ENCODE measurements at regions not wholly inside any gene's neighbourhood (a gene's known extent, or its start where the extent isn't known, plus 50 kb on each side); places are given as distances from the start of the nearest gene placed in this dataset.

DNA sequence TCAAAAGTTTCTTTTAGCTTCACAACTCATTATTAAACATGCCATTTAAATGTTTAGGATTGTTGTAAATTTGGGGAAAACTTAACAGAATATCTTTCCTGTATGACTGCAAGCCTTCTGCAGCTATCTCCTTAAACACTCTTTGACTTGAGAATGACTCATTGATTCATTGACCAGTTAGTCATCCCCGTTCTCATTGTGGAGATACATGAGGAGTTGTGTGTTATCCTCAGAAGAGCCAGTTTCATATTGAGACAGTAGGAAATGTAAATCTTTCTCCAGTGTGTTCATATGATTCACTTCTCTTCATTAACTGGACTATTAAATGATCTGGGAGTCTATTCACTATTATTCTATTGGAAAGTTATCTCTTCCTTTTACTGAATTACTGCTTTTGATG lies 83.0 kb downstream of the CRYGS start:
- Mint-ChIP-seq H3K4me1 (no peaks in the 10 kb centered on the region), H3K4me3 (no peak overlapping the region), H3K27me3 (ENCODE audit: low read depth) (no peaks in the 10 kb centered on the region), H3K27ac (no peak overlapping the region), H3K9me3 (no peaks in the 10 kb centered on the region), H3K36me3 (no peaks in the 10 kb centered on the region)
- DNase-seq (ENCODE audit: low spot score), result no peak
- ChIA-PET POLR2A (no interaction called here), CTCF (no interaction called here)
- no peak for ATAC-seq
- TF ChIP-seq, protein P1, sequence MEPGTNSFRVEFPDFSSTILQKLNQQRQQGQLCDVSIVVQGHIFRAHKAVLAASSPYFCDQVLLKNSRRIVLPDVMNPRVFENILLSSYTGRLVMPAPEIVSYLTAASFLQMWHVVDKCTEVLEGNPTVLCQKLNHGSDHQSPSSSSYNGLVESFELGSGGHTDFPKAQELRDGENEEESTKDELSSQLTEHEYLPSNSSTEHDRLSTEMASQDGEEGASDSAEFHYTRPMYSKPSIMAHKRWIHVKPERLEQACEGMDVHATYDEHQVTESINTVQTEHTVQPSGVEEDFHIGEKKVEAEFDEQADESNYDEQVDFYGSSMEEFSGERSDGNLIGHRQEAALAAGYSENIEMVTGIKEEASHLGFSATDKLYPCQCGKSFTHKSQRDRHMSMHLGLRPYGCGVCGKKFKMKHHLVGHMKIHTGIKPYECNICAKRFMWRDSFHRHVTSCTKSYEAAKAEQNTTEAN (CRISPR knock-in tag; IDR thresholded peaks at IDR 0.05), result no peak
- TF ChIP-seq, protein P2, sequence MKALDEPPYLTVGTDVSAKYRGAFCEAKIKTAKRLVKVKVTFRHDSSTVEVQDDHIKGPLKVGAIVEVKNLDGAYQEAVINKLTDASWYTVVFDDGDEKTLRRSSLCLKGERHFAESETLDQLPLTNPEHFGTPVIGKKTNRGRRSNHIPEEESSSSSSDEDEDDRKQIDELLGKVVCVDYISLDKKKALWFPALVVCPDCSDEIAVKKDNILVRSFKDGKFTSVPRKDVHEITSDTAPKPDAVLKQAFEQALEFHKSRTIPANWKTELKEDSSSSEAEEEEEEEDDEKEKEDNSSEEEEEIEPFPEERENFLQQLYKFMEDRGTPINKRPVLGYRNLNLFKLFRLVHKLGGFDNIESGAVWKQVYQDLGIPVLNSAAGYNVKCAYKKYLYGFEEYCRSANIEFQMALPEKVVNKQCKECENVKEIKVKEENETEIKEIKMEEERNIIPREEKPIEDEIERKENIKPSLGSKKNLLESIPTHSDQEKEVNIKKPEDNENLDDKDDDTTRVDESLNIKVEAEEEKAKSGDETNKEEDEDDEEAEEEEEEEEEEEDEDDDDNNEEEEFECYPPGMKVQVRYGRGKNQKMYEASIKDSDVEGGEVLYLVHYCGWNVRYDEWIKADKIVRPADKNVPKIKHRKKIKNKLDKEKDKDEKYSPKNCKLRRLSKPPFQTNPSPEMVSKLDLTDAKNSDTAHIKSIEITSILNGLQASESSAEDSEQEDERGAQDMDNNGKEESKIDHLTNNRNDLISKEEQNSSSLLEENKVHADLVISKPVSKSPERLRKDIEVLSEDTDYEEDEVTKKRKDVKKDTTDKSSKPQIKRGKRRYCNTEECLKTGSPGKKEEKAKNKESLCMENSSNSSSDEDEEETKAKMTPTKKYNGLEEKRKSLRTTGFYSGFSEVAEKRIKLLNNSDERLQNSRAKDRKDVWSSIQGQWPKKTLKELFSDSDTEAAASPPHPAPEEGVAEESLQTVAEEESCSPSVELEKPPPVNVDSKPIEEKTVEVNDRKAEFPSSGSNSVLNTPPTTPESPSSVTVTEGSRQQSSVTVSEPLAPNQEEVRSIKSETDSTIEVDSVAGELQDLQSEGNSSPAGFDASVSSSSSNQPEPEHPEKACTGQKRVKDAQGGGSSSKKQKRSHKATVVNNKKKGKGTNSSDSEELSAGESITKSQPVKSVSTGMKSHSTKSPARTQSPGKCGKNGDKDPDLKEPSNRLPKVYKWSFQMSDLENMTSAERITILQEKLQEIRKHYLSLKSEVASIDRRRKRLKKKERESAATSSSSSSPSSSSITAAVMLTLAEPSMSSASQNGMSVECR (CRISPR knock-in tag; IDR thresholded peaks at IDR 0.05; ENCODE audit: borderline replicate concordance), result no peak
- TF ChIP-seq, protein P3, sequence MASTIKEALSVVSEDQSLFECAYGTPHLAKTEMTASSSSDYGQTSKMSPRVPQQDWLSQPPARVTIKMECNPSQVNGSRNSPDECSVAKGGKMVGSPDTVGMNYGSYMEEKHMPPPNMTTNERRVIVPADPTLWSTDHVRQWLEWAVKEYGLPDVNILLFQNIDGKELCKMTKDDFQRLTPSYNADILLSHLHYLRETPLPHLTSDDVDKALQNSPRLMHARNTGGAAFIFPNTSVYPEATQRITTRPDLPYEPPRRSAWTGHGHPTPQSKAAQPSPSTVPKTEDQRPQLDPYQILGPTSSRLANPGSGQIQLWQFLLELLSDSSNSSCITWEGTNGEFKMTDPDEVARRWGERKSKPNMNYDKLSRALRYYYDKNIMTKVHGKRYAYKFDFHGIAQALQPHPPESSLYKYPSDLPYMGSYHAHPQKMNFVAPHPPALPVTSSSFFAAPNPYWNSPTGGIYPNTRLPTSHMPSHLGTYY (CRISPR knock-in tag; IDR thresholded peaks at IDR 0.05), result no peak
- no peak for TF ChIP-seq ETV6 (CRISPR knock-in tag; IDR thresholded peaks at IDR 0.05)
- TF ChIP-seq, protein P4, sequence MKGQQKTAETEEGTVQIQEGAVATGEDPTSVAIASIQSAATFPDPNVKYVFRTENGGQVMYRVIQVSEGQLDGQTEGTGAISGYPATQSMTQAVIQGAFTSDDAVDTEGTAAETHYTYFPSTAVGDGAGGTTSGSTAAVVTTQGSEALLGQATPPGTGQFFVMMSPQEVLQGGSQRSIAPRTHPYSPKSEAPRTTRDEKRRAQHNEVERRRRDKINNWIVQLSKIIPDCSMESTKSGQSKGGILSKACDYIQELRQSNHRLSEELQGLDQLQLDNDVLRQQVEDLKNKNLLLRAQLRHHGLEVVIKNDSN (CRISPR knock-in tag; IDR thresholded peaks at IDR 0.05), result no peak
- TF ChIP-seq, protein P5, sequence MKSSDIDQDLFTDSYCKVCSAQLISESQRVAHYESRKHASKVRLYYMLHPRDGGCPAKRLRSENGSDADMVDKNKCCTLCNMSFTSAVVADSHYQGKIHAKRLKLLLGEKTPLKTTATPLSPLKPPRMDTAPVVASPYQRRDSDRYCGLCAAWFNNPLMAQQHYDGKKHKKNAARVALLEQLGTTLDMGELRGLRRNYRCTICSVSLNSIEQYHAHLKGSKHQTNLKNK (CRISPR knock-in tag; IDR thresholded peaks at IDR 0.05), result no peak
- TF ChIP-seq, protein P6, sequence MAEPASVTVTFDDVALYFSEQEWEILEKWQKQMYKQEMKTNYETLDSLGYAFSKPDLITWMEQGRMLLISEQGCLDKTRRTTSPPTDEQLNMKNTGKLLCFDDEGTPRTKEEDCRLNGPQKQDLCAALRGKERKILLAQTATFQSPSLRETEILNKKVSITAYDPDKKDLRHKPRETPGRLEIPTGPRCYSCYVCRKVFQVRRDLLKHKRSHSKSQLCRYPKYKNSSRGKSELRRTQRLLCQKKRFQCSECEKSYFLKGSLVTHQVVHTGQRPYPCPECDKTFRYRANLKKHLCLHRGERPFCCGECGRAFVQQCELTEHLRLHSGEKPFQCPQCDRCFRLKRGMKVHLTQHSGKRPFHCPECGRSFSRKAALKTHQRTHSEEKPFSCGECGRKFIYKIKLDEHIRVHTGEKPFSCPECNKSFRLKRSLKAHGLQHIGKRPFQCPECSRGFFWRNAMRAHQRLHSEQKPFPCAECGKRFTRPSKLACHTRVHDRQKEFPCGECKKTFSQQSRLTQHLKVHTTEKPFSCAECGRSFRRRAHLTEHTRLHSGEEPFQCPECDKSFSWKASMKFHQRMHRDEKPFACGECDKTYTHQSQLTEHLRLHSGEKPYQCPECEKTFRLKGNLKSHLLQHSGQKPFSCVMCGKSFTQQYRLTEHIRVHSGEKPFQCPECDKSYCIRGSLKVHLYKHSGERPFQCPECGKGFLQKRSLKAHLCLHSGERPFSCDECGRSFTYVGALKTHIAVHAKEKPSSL (CRISPR knock-in tag; conservative IDR thresholded peaks at IDR 0.05), result no peak
- TF ChIP-seq, protein P7, sequence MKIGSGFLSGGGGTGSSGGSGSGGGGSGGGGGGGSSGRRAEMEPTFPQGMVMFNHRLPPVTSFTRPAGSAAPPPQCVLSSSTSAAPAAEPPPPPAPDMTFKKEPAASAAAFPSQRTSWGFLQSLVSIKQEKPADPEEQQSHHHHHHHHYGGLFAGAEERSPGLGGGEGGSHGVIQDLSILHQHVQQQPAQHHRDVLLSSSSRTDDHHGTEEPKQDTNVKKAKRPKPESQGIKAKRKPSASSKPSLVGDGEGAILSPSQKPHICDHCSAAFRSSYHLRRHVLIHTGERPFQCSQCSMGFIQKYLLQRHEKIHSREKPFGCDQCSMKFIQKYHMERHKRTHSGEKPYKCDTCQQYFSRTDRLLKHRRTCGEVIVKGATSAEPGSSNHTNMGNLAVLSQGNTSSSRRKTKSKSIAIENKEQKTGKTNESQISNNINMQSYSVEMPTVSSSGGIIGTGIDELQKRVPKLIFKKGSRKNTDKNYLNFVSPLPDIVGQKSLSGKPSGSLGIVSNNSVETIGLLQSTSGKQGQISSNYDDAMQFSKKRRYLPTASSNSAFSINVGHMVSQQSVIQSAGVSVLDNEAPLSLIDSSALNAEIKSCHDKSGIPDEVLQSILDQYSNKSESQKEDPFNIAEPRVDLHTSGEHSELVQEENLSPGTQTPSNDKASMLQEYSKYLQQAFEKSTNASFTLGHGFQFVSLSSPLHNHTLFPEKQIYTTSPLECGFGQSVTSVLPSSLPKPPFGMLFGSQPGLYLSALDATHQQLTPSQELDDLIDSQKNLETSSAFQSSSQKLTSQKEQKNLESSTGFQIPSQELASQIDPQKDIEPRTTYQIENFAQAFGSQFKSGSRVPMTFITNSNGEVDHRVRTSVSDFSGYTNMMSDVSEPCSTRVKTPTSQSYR (CRISPR knock-in tag; IDR thresholded peaks at IDR 0.05), result no peak
- TF ChIP-seq, protein P8, sequence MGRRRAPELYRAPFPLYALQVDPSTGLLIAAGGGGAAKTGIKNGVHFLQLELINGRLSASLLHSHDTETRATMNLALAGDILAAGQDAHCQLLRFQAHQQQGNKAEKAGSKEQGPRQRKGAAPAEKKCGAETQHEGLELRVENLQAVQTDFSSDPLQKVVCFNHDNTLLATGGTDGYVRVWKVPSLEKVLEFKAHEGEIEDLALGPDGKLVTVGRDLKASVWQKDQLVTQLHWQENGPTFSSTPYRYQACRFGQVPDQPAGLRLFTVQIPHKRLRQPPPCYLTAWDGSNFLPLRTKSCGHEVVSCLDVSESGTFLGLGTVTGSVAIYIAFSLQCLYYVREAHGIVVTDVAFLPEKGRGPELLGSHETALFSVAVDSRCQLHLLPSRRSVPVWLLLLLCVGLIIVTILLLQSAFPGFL (CRISPR knock-in tag; IDR thresholded peaks at IDR 0.05; ENCODE audit: borderline replicate concordance), result no peak
- no peak for TF ChIP-seq ESRRA (CRISPR knock-in tag; IDR thresholded peaks at IDR 0.05; ENCODE audit: borderline replicate concordance)
- TF ChIP-seq, protein P9, sequence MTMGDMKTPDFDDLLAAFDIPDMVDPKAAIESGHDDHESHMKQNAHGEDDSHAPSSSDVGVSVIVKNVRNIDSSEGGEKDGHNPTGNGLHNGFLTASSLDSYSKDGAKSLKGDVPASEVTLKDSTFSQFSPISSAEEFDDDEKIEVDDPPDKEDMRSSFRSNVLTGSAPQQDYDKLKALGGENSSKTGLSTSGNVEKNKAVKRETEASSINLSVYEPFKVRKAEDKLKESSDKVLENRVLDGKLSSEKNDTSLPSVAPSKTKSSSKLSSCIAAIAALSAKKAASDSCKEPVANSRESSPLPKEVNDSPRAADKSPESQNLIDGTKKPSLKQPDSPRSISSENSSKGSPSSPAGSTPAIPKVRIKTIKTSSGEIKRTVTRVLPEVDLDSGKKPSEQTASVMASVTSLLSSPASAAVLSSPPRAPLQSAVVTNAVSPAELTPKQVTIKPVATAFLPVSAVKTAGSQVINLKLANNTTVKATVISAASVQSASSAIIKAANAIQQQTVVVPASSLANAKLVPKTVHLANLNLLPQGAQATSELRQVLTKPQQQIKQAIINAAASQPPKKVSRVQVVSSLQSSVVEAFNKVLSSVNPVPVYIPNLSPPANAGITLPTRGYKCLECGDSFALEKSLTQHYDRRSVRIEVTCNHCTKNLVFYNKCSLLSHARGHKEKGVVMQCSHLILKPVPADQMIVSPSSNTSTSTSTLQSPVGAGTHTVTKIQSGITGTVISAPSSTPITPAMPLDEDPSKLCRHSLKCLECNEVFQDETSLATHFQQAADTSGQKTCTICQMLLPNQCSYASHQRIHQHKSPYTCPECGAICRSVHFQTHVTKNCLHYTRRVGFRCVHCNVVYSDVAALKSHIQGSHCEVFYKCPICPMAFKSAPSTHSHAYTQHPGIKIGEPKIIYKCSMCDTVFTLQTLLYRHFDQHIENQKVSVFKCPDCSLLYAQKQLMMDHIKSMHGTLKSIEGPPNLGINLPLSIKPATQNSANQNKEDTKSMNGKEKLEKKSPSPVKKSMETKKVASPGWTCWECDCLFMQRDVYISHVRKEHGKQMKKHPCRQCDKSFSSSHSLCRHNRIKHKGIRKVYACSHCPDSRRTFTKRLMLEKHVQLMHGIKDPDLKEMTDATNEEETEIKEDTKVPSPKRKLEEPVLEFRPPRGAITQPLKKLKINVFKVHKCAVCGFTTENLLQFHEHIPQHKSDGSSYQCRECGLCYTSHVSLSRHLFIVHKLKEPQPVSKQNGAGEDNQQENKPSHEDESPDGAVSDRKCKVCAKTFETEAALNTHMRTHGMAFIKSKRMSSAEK (CRISPR knock-in tag; IDR thresholded peaks at IDR 0.05; ENCODE audit: borderline replicate concordance), result no peak
- TF ChIP-seq, protein P10, sequence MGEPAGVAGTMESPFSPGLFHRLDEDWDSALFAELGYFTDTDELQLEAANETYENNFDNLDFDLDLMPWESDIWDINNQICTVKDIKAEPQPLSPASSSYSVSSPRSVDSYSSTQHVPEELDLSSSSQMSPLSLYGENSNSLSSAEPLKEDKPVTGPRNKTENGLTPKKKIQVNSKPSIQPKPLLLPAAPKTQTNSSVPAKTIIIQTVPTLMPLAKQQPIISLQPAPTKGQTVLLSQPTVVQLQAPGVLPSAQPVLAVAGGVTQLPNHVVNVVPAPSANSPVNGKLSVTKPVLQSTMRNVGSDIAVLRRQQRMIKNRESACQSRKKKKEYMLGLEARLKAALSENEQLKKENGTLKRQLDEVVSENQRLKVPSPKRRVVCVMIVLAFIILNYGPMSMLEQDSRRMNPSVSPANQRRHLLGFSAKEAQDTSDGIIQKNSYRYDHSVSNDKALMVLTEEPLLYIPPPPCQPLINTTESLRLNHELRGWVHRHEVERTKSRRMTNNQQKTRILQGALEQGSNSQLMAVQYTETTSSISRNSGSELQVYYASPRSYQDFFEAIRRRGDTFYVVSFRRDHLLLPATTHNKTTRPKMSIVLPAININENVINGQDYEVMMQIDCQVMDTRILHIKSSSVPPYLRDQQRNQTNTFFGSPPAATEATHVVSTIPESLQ (CRISPR knock-in tag; IDR thresholded peaks at IDR 0.05), result no peak
- TF ChIP-seq ELF4 (CRISPR knock-in tag; IDR thresholded peaks at IDR 0.05; ENCODE audit: low read depth), result no peak
- no peak for TF ChIP-seq NFYB (CRISPR knock-in tag; conservative IDR thresholded peaks at IDR 0.05; ENCODE audit: low read depth)
- TF ChIP-seq OVOL2 (CRISPR knock-in tag; IDR thresholded peaks at IDR 0.05; ENCODE audit: borderline replicate concordance), result no peak
- no peak for TF ChIP-seq JAZF1 (CRISPR knock-in tag; IDR thresholded peaks at IDR 0.05)

All from WTC11 (cell line).